HepG2 (cell line): ENCODE measurements at regions not wholly inside any gene's neighbourhood (a gene's known extent, or its start where the extent isn't known, plus 50 kb on each side); places are given as distances from the start of the nearest gene placed in this dataset.

Experiments
- ATAC-seq: fragments of 200-7000 bp; cut with Tn5 transposase; 3 replicates; pipeline ENCODE4 v1.9.1; 2020; ENCODE audit warnings: mild to moderate bottlenecking, moderate library complexity
- BruUV-seq: library from RNA; stranded (reverse); fragments of 400-500 nt; replicated peaks from 2 replicates; lab custom pipeline; 2021; lab: Mats Ljungman, UMichigan
- CTCF ChIA-PET: fragments of 300-600 bp; formaldehyde crosslinking; extraction: SDS; loops from one replicate; lab custom pipeline; 2021; ENCODE audit warnings: low total read pairs, inconsistent platforms, low intra/inter-chr PET ratio; lab: Yijun Ruan, JAX
- POLR2A ChIA-PET: fragments of 350-600 bp; sonication (Branson Sonifier 250); formaldehyde crosslinking; loops from one replicate; lab custom pipeline; 2020; ENCODE audit warnings: antibody characterized with exemption, inconsistent platforms; lab: Yijun Ruan, JAX
- DNase-seq: peaks from one replicate; pipeline ENCODE4 v3.0.0-alpha.2; 2015; ENCODE audit warnings: low spot score
- FAIRE-seq: peaks from 3 replicates; lab custom pipeline; 2011; peaks lifted over from hg19 to GRCh38; lab: Jason Lieb, UNC
- H2AFZ ChIP-seq: one replicate; pipeline ENCODE4 v1.6.1; 2011; ENCODE audit warnings: low read length, inconsistent platforms
- H3K27ac ChIP-seq: fragments of 300-600 bp; 3 replicates; pipeline ENCODE4 v1.8.0; 2011; ENCODE audit warnings: mixed run types, mild to moderate bottlenecking, mixed read lengths, low read length, inconsistent platforms; ENCODE audit not compliant: insufficient read depth; ENCODE audit errors: extremely low read length
- H3K27me3 ChIP-seq, 2 experiments: fragments of 200-600 bp in 1 of 2; 2 replicates in 1 of 2; 3 replicates in 1 of 2; pipeline versions ENCODE4 v1.6.0 to v1.8.0; 2011; ENCODE audit warnings: low read length in 2 of 2, mild to moderate bottlenecking in 2 of 2, moderate library complexity in 2 of 2, inconsistent platforms in 1 of 2; ENCODE audit not compliant: insufficient read depth in 2 of 2, control insufficient read depth in 1 of 2
- H3K36me3 ChIP-seq, 2 experiments: fragments of 200-600 bp in 1 of 2; replicated peaks in 1 of 2; 2 replicates in 1 of 2; 3 replicates in 1 of 2; pipeline versions ENCODE4 v1.5.1 to v1.8.0; 2011; ENCODE audit warnings: low read length in 2 of 2, inconsistent platforms in 1 of 2; ENCODE audit not compliant: insufficient read depth in 2 of 2, control insufficient read depth in 1 of 2
- H3K4me1 ChIP-seq: 2 replicates; pipeline ENCODE4 v1.5.1; 2012; ENCODE audit warnings: low read length, inconsistent platforms; ENCODE audit not compliant: insufficient read depth
- H3K4me2 ChIP-seq: 2 replicates; pipeline ENCODE4 v1.6.0; 2011; ENCODE audit warnings: low read depth, low read length, inconsistent platforms
- H3K4me3 ChIP-seq, 3 experiments: fragments of 200-600 bp in 1 of 3; sonication (generic), shearing (Covaris generic) in 1 of 3; replicated peaks in 1 of 3; 2 replicates each; pipeline ENCODE4 v1.5.1; 2011 to 2016; ENCODE audit warnings: low read length in 3 of 3, inconsistent platforms in 2 of 3, low read depth in 2 of 3, mild to moderate bottlenecking in 2 of 3, control low read depth in 1 of 3, mixed read lengths in 1 of 3; ENCODE audit not compliant: insufficient read depth in 1 of 3
- H3K79me2 ChIP-seq: one replicate; pipeline ENCODE4 v1.6.1; 2011; ENCODE audit warnings: low read length, inconsistent platforms; ENCODE audit not compliant: insufficient read depth
- H3K9ac ChIP-seq: 2 replicates; pipeline ENCODE4 v1.6.0; 2011; ENCODE audit warnings: mild to moderate bottlenecking, low read depth, low read length, inconsistent platforms; ENCODE audit not compliant: insufficient read depth
- H3K9me3 ChIP-seq: 2 replicates; pipeline ENCODE4 v1.5.1; 2012; ENCODE audit warnings: mild to moderate bottlenecking, low read length
- H4K20me1 ChIP-seq: 2 replicates; pipeline ENCODE4 v1.6.0; 2011; ENCODE audit warnings: inconsistent platforms, mild to moderate bottlenecking, low read length, moderate library complexity; ENCODE audit not compliant: insufficient read depth
- ARID4A ChIP-seq: sonication (generic); formaldehyde crosslinking; IDR thresholded peaks from 2 replicates; pipeline ENCODE4 v1.5.0; 2020; ENCODE audit warnings: mild to moderate bottlenecking, missing genetic modification reagents, borderline replicate concordance
- HDAC6 ChIP-seq: fragments of 200-600 bp; sonication (generic); IDR thresholded peaks from 2 replicates; pipeline ENCODE4 v1.7.0; 2017; ENCODE audit warnings: mild to moderate bottlenecking, antibody characterized with exemption, low read length, low read depth
- REL ChIP-seq: sonication (generic); formaldehyde crosslinking; conservative IDR thresholded peaks from 2 replicates; pipeline ENCODE4 v1.8.0; 2022; ENCODE audit warnings: mild to moderate bottlenecking, missing genetic modification reagents, moderate library complexity
- TEAD3 ChIP-seq: optimal IDR thresholded peaks from 2 replicates; pipeline ENCODE3; 2016; ENCODE audit warnings: borderline replicate concordance
- THAP7 ChIP-seq: sonication (generic); formaldehyde crosslinking; IDR thresholded peaks from 2 replicates; pipeline ENCODE4 v1.8.1; 2023; ENCODE audit warnings: mild to moderate bottlenecking, missing genetic modification reagents
- ZNF3 ChIP-seq: IDR thresholded peaks from 2 replicates; pipeline ENCODE4 v1.7.0; 2017; ENCODE audit warnings: inconsistent platforms
- ZNF430 ChIP-seq: sonication (generic); formaldehyde crosslinking; IDR thresholded peaks from 2 replicates; pipeline ENCODE4 v1.9.0; 2021; ENCODE audit warnings: mild to moderate bottlenecking, missing genetic modification reagents
- ZNF431 ChIP-seq: sonication (generic); formaldehyde crosslinking; IDR thresholded peaks from 2 replicates; pipeline ENCODE4 v1.9.0; 2022; ENCODE audit warnings: missing genetic modification reagents, low read depth, mild to moderate bottlenecking, borderline replicate concordance
- ZNF512B ChIP-seq: sonication (generic); formaldehyde crosslinking; IDR thresholded peaks from 2 replicates; pipeline ENCODE4 v1.5.1; 2020; ENCODE audit warnings: missing genetic modification reagents, mild to moderate bottlenecking, borderline replicate concordance
- ZNF615 ChIP-seq: sonication (generic); formaldehyde crosslinking; IDR thresholded peaks from 2 replicates; pipeline ENCODE4 v1.5.0; 2020; ENCODE audit warnings: mild to moderate bottlenecking, missing genetic modification reagents, borderline replicate concordance
- ZNF670 ChIP-seq: sonication (generic); formaldehyde crosslinking; IDR thresholded peaks from 2 replicates; pipeline ENCODE4 v1.8.0; 2022; ENCODE audit warnings: mild to moderate bottlenecking, missing genetic modification reagents, borderline replicate concordance
- WGBS: methylation state at CpG from one replicate; pipeline ENCODE4 v1.1.6; 2017; ENCODE audit warnings: low lambda C conversion rate; 5-methylcytosine and 5-hydroxymethylcytosine counted together
- in situ Hi-C: cut with HindIII; loops from 2 replicates; pipeline ENCODE4 v1.10.0; 2017; ENCODE audit warnings: low pct_unique_long_range_greater_than_20kb; ENCODE audit not compliant: extremely low pct_ligation_motif_present
- intact Hi-C: fragments of 100-400 bp; cut with micrococcal nuclease; formaldehyde crosslinking; loops from one replicate; pipeline ENCODE4 v1.10.0; 2022; ENCODE audit not compliant: unreplicated experiment

- Histone ChIP-seq H3K4me2 (no peak overlapping the region), H2AFZ (no peak overlapping the region), H3K36me3 (no peaks in the 10 kb centered on the region), H3K79me2 (no peaks in the 10 kb centered on the region), H4K20me1 (no peaks in the 10 kb centered on the region), H3K4me1 (no peaks in the 10 kb centered on the region)
- ATAC-seq: no peak
- no peak for DNase-seq
- in situ Hi-C loops: no loop called here
- TF ChIP-seq ZNF431 (CRISPR knock-in tag) (no peak), ZNF430 (CRISPR knock-in tag) (no peak), ZNF670 (CRISPR knock-in tag) (no peak), REL (CRISPR knock-in tag) (no peak), ZNF512B (CRISPR knock-in tag) (no peak), ARID4A (CRISPR knock-in tag) (no peak), ZNF3 (CRISPR knock-in tag) (no peak), HDAC6 (no peak), THAP7 (CRISPR knock-in tag) (no peak), TEAD3 (CRISPR knock-in tag) (no peak), ZNF615 (no peak)
- TF ChIP-seq, all 625 proteins: peak for 0
- POLR2A ChIA-PET: no interaction called here
- H3K27me3 ChIP-seq: no peaks in the 10 kb centered on the region
- no TSS peak for BruUV-seq
- no peak overlapping the region for H3K27ac ChIP-seq
- FAIRE-seq: no peak
- no peak overlapping the region for H3K9ac ChIP-seq
- WGBS: 22% methylated on average over 2 of the region's 2 CpGs
- no peak overlapping the region for H3K4me3 ChIP-seq
- no peaks in the 10 kb centered on the region; the same call in 1 of the 2 replicates for H3K9me3 ChIP-seq
- intact Hi-C loops: no loop called here
- CTCF ChIA-PET: no interaction called here
Observed at GRCh38 chr11:29255401-29255800, 761.4 kb downstream of the KCNA4 start.
